NCI-H1092 (cell line): ENCODE measurements at regions not wholly inside any gene's neighbourhood (a gene's known extent, or its start where the extent isn't known, plus 50 kb on each side); places are given as distances from the start of the nearest gene placed in this dataset.

Source experiments
- DNase-seq: peaks from one replicate; lab custom pipeline; 2025; lab: John Stamatoyannopoulos, UW

- DNase-seq, result no peak
These were observed 241.8 kb downstream of the TTLL2 start for GRCh38 chr6:167566711-167567141.

GRCh38 chr6:167567142-167568033 is 242.5 kb downstream of the TTLL2 start:
- no peak for DNase-seq

- DNase-seq, result no peak
These were observed 243.6 kb downstream of the TTLL2 start for GRCh38 chr6:167568407-167569024.

- DNase-seq, result no peak
These were observed 244.3 kb downstream of the TTLL2 start for GRCh38 chr6:167569041-167569805.

- no peak for DNase-seq
These were observed 245.0 kb downstream of the TTLL2 start for GRCh38 chr6:167569879-167570278.

- no peak for DNase-seq
These were observed 245.8 kb downstream of the TTLL2 start for GRCh38 chr6:167570460-167571400.

- no peak for DNase-seq
These were observed 246.7 kb downstream of the TTLL2 start for GRCh38 chr6:167571550-167571949.

- DNase-seq, result no peak
These were observed 247.2 kb downstream of the TTLL2 start for GRCh38 chr6:167572106-167572505.

GRCh38 chr6:167572841-167573271 is 248.0 kb downstream of the TTLL2 start:
- DNase-seq, result no peak

GRCh38 chr6:167573461-167574215 is 248.8 kb downstream of the TTLL2 start:
- DNase-seq, result no peak

GRCh38 chr6:167574431-167575151 is 249.7 kb downstream of the TTLL2 start:
- DNase-seq, result no peak

GRCh38 chr6:167575158-167575696 is 250.3 kb downstream of the TTLL2 start:
- no peak for DNase-seq

GRCh38 chr6:167576050-167576741 is 250.5 kb upstream of the AFDN start:
- no peak for DNase-seq

GRCh38 chr6:167576828-167577503 is 249.7 kb upstream of the AFDN start:
- no peak for DNase-seq

GRCh38 chr6:167577891-167578361 is 248.8 kb upstream of the AFDN start:
- DNase-seq, result no peak

GRCh38 chr6:167578371-167578901 is 248.3 kb upstream of the AFDN start:
- DNase-seq, result no peak

- no peak for DNase-seq
These were observed 246.7 kb upstream of the AFDN start for GRCh38 chr6:167579806-167580618.
